H9 (cell line): ENCODE measurements at regions not wholly inside any gene's neighbourhood (a gene's known extent, or its start where the extent isn't known, plus 50 kb on each side); places are given as distances from the start of the nearest gene placed in this dataset.

Experiments
- DNase-seq: peaks from one replicate; pipeline ENCODE4 v3.0.0-alpha.2; 2017
- H2AFZ ChIP-seq: one replicate; pipeline ENCODE4 v1.6.1; 2013; ENCODE audit warnings: mild to moderate bottlenecking, low read length, control low read depth, moderate library complexity
- H2AK5ac ChIP-seq: 2 replicates; pipeline ENCODE4 v1.6.1; 2013; ENCODE audit warnings: low read length, control low read depth, mixed read lengths; ENCODE audit not compliant: insufficient read length
- H2BK120ac ChIP-seq: one replicate; pipeline ENCODE4 v1.6.1; 2013; ENCODE audit warnings: low read depth, mild to moderate bottlenecking, low read length, control low read depth, inconsistent platforms; ENCODE audit not compliant: poor library complexity, severe bottlenecking
- H2BK12ac ChIP-seq: 2 replicates; pipeline ENCODE4 v1.6.1; 2013; ENCODE audit warnings: low read length, control low read depth, mixed read lengths, low read depth; ENCODE audit not compliant: insufficient read length
- H2BK15ac ChIP-seq: 2 replicates; pipeline ENCODE4 v1.6.1; 2013; ENCODE audit warnings: low read depth, low read length, control low read depth
- H2BK20ac ChIP-seq: one replicate; pipeline ENCODE4 v1.6.1; 2013; ENCODE audit warnings: low read depth, mild to moderate bottlenecking, low read length, control low read depth, inconsistent platforms; ENCODE audit not compliant: poor library complexity, severe bottlenecking
- H2BK5ac ChIP-seq: 2 replicates; pipeline ENCODE4 v1.6.1; 2013; ENCODE audit warnings: low read length, control low read depth, mixed read lengths; ENCODE audit not compliant: insufficient read length
- H3K14ac ChIP-seq: 2 replicates; pipeline ENCODE4 v1.6.1; 2013; ENCODE audit warnings: low read length, control low read depth; ENCODE audit not compliant: insufficient read depth
- H3K18ac ChIP-seq: 2 replicates; pipeline ENCODE4 v1.6.1; 2013; ENCODE audit warnings: low read depth, mild to moderate bottlenecking, mixed read lengths, low read length, control low read depth; ENCODE audit not compliant: insufficient read length
- H3K23ac ChIP-seq: 2 replicates; pipeline ENCODE4 v1.6.1; 2013; ENCODE audit warnings: low read length, control low read depth, mixed read lengths, low read depth; ENCODE audit not compliant: insufficient read length
- H3K23me2 ChIP-seq: 2 replicates; pipeline ENCODE4 v1.6.1; 2013; ENCODE audit warnings: low read depth, mild to moderate bottlenecking, mixed read lengths, low read length, control low read depth; ENCODE audit not compliant: insufficient read length, poor library complexity, severe bottlenecking
- H3K27ac ChIP-seq: 2 replicates; pipeline ENCODE4 v1.5.1; 2013; ENCODE audit warnings: low read length, control low read depth, mixed read lengths, low read depth; ENCODE audit not compliant: insufficient read length
- H3K27me3 ChIP-seq: 2 replicates; pipeline ENCODE4 v1.6.1; 2013; ENCODE audit warnings: low read length, control low read depth, inconsistent platforms; ENCODE audit not compliant: insufficient read depth
- H3K4ac ChIP-seq: 2 replicates; pipeline ENCODE4 v1.6.1; 2013; ENCODE audit warnings: low read depth, mild to moderate bottlenecking, control low read depth, inconsistent platforms, low read length, moderate library complexity
- H3K4me1 ChIP-seq: 2 replicates; pipeline ENCODE4 v1.6.1; 2013; ENCODE audit warnings: low read length, control low read depth, inconsistent platforms; ENCODE audit not compliant: insufficient read depth
- H3K4me2 ChIP-seq: 2 replicates; pipeline ENCODE4 v1.6.1; 2013; ENCODE audit warnings: low read length, control low read depth, mixed read lengths; ENCODE audit not compliant: insufficient read length, insufficient read depth
- H3K56ac ChIP-seq: 2 replicates; pipeline ENCODE4 v1.6.1; 2013; ENCODE audit warnings: low read depth, mild to moderate bottlenecking, mixed read lengths, low read length, control low read depth; ENCODE audit not compliant: insufficient read length
- H3K79me1 ChIP-seq: 2 replicates; pipeline ENCODE4 v1.6.1; 2013; ENCODE audit warnings: low read depth, mild to moderate bottlenecking, moderate library complexity, low read length, control low read depth, inconsistent platforms; ENCODE audit not compliant: insufficient read depth, poor library complexity, severe bottlenecking
- H3K79me2 ChIP-seq: 2 replicates; pipeline ENCODE4 v1.6.1; 2013; ENCODE audit warnings: low read length, control low read depth, inconsistent platforms; ENCODE audit not compliant: insufficient read depth
- H3K9ac ChIP-seq: 2 replicates; pipeline ENCODE4 v1.6.1; 2013; ENCODE audit warnings: low read length, control low read depth, mixed read lengths; ENCODE audit not compliant: insufficient read length; ENCODE audit errors: extremely low read depth
- H3K9me3 ChIP-seq: one replicate; pipeline ENCODE4 v1.6.1; 2013; ENCODE audit warnings: low read depth, low read length, inconsistent platforms; ENCODE audit not compliant: control insufficient read depth
- H3T11ph ChIP-seq: one replicate; pipeline ENCODE4 v1.6.1; 2013; ENCODE audit warnings: mild to moderate bottlenecking, low read length, control low read depth, inconsistent platforms
- H4K20me1 ChIP-seq: one replicate; pipeline ENCODE4 v1.6.1; 2013; ENCODE audit not compliant: control insufficient read depth, insufficient read length, insufficient read depth
- H4K5ac ChIP-seq: 2 replicates; pipeline ENCODE4 v1.6.1; 2013; ENCODE audit warnings: low read depth, mild to moderate bottlenecking, mixed read lengths, low read length, control low read depth; ENCODE audit not compliant: insufficient read length
- H4K8ac ChIP-seq: replicated peaks from 2 replicates; pipeline ENCODE4 v1.6.1; 2013; ENCODE audit warnings: low read length, control low read depth, mixed read lengths, low read depth; ENCODE audit not compliant: insufficient read length
- H4K91ac ChIP-seq: 2 replicates; pipeline ENCODE4 v1.6.1; 2013; ENCODE audit warnings: low read depth, mild to moderate bottlenecking, moderate library complexity, mixed read lengths, low read length, control low read depth; ENCODE audit not compliant: insufficient read length
- H3K27ac Mint-ChIP-seq, 3 experiments: 2 replicates in 2 of 3; 3 replicates in 1 of 3; pipeline ENCODE4 v1.8.0; 2020 to 2021; ENCODE audit warnings: mixed read lengths in 3 of 3, mild to moderate bottlenecking in 1 of 3, moderate library complexity in 1 of 3
- H3K27me3 Mint-ChIP-seq: 2 replicates; pipeline ENCODE4 v1.8.0; 2021; ENCODE audit warnings: low read depth, mild to moderate bottlenecking, moderate library complexity, mixed read lengths
- H3K36me3 Mint-ChIP-seq, 3 experiments: 2 replicates in 2 of 3; 3 replicates in 1 of 3; pipeline ENCODE4 v1.8.0; 2020 to 2021; ENCODE audit warnings: low read depth in 3 of 3, mixed read lengths in 3 of 3; ENCODE audit not compliant: insufficient read depth in 1 of 3
- H3K4me1 Mint-ChIP-seq, 2 experiments: 2 replicates each; pipeline ENCODE4 v1.8.0; 2020; ENCODE audit warnings: mixed read lengths in 2 of 2
- H3K4me3 Mint-ChIP-seq, 2 experiments: 2 replicates in 1 of 2; 3 replicates in 1 of 2; pipeline ENCODE4 v1.8.0; 2020 to 2021; ENCODE audit warnings: mild to moderate bottlenecking in 2 of 2, mixed read lengths in 2 of 2, moderate library complexity in 1 of 2
- H3K9me3 Mint-ChIP-seq, 2 experiments: 2 replicates in 1 of 2; 3 replicates in 1 of 2; pipeline ENCODE4 v1.8.0; 2020; ENCODE audit warnings: mild to moderate bottlenecking in 2 of 2, mixed read lengths in 2 of 2, moderate library complexity in 1 of 2
- CTCF ChIP-seq: fragments of 200-600 bp; sonication (generic); conservative IDR thresholded peaks from 3 replicates; pipeline ENCODE4 v1.8.0; 2021; ENCODE audit warnings: antibody characterized with exemption, mild to moderate bottlenecking
- WGBS: extraction: QIAGEN DNeasy Blood & Tissue Kit; methylation state at CpG from one replicate; pipeline ENCODE4 v1.1.7; 2013; ENCODE audit warnings: missing lambda C conversion rate, low lambda C conversion rate, mixed read lengths; ENCODE audit not compliant: insufficient read length; ENCODE audit errors: extremely low coverage; 5-methylcytosine and 5-hydroxymethylcytosine counted together

- peak; percentile 19 for DNase-seq
- no peaks in the 10 kb centered on the region for H3K27me3 ChIP-seq
- no peak overlapping the region for H3K27ac Mint-ChIP-seq
Measured at GRCh38 chr4:3685081-3685645, 81.0 kb upstream of the ADRA2C start.

More at GRCh38 chr4:3685081-3685645, 81.0 kb upstream of the ADRA2C start:
- no CpG with 5 or more reads among the region's 15 CpGs for WGBS
- TF ChIP-seq CTCF, result no peak
- Histone ChIP-seq H3T11ph (no peak overlapping the region), H3K23me2 (no peaks in the 10 kb centered on the region), H2AK5ac (no peak overlapping the region), H3K14ac (no peak overlapping the region), H3K79me1 (no peaks in the 10 kb centered on the region), H4K8ac (no peak overlapping the region), H3K9me3 (no peaks in the 10 kb centered on the region), H2BK5ac (no peak overlapping the region), H2BK12ac (no peak overlapping the region), H3K56ac (no peak overlapping the region), H3K79me2 (no peaks in the 10 kb centered on the region), H3K4ac (no peak overlapping the region), H2BK20ac (no peak overlapping the region), H4K20me1 (no peaks in the 10 kb centered on the region), H2AFZ (no peak overlapping the region), H3K27ac (no peak overlapping the region), H3K23ac (no peak overlapping the region), H2BK15ac (no peak overlapping the region), H4K5ac (no peak overlapping the region), H3K18ac (no peak overlapping the region), H3K9ac (no peak overlapping the region), H3K4me1 (no peaks in the 10 kb centered on the region), H2BK120ac (no peak overlapping the region), H3K4me2 (no peak overlapping the region), H4K91ac (no peak overlapping the region)
- H3K4me1 Mint-ChIP-seq, result peaks cover 0 to 4% of the 10 kb centered on the region in 2 experiments; a peak in 2 of 4 replicates
- H3K36me3 Mint-ChIP-seq, result no peaks in the 10 kb centered on the region; a peak in 1 of 7 replicates
- H3K9me3 Mint-ChIP-seq, result no peaks in the 10 kb centered on the region
- H3K27me3 Mint-ChIP-seq, result peaks cover 37% of the 10 kb centered on the region
- no peak overlapping the region for H3K4me3 Mint-ChIP-seq
